ENCODE measurements at regions not wholly inside any gene's neighbourhood (a gene's known extent, or its start where the extent isn't known, plus 50 kb on each side); places are given as distances from the start of the nearest gene placed in this dataset.

GRCh38 chr6:169029861-169030260, 223.8 kb downstream of the THBS2 start:
- H3K9ac ChIP-seq, result no peak overlapping the region
- H3K4me3 ChIP-seq (ENCODE audit: low read depth in 2 of 2, low read length in 1 of 2), result no peak overlapping the region
- no peak overlapping the region for H2AFZ ChIP-seq (ENCODE audit: low read depth)
- peak; percentile 72 for DNase-seq
- no peaks in the 10 kb centered on the region for H3K36me3 ChIP-seq (replicated peaks in 1 of 2; ENCODE audit: control insufficient read depth in 1 of 2, insufficient read depth in 2 of 2, low read length in 1 of 2)
- ChIA-PET POLR2A (no interaction called here), CTCF (no interaction called here)
- no peaks in the 10 kb centered on the region for H3K9me3 ChIP-seq
- H3K27ac ChIP-seq (ENCODE audit: low read depth in 2 of 2, low read length in 1 of 2), result peak overlapping the region in 1 of 2 experiments; percentile 44; a peak in 1 of 4 replicates
- no peaks in the 10 kb centered on the region for H4K20me1 ChIP-seq (ENCODE audit: insufficient read depth)
- H3K4me1 ChIP-seq (ENCODE audit: control insufficient read depth in 1 of 2, insufficient read depth in 2 of 2, low read depth in 1 of 2, low read length in 1 of 2), result peaks cover 0 to 15% of the 10 kb centered on the region in 2 experiments; a peak in 2 of 4 replicates
- 61% methylated on average over 4 of the region's 4 CpGs for WGBS (ENCODE audit: low lambda C conversion rate)
- no peak overlapping the region for H3K4me2 ChIP-seq
- H3K79me2 ChIP-seq (ENCODE audit: insufficient read depth), result no peaks in the 10 kb centered on the region
- H3K9me2 ChIP-seq, result no peaks in the 10 kb centered on the region
- TF ChIP-seq EP300 (IDR thresholded peaks at IDR 0.05; ENCODE audit: borderline replicate concordance in 1 of 2, low read depth in 1 of 2, low read length in 1 of 2) (0 out of 4 replicates have a peak, but pooled peaks of 1 of the 2 experiments have one; percentile 46), CHD2 (IDR thresholded peaks at IDR 0.05; ENCODE audit: low read length, partially characterized antibody) (peak; percentile 45), MAX (IDR thresholded peaks at IDR 0.05; ENCODE audit: low read depth) (no peak), RCOR1 (IDR thresholded peaks at IDR 0.05; ENCODE audit: low read length) (0 out of 2 replicates have a peak, but pooled peaks have one; percentile 11), GATA2 (CRISPR knock-in tag; IDR thresholded peaks at IDR 0.05) (peak; percentile 76), JUND (IDR thresholded peaks at IDR 0.05) (no peak)
- TF ChIP-seq, protein P1, sequence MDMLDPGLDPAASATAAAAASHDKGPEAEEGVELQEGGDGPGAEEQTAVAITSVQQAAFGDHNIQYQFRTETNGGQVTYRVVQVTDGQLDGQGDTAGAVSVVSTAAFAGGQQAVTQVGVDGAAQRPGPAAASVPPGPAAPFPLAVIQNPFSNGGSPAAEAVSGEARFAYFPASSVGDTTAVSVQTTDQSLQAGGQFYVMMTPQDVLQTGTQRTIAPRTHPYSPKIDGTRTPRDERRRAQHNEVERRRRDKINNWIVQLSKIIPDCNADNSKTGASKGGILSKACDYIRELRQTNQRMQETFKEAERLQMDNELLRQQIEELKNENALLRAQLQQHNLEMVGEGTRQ (IDR thresholded peaks at IDR 0.05; ENCODE audit: borderline replicate concordance, low read depth, low read length), result no peak
- H3F3A ChIP-seq (replicated peaks; ENCODE audit: insufficient read depth), result peaks cover 2% of the 10 kb centered on the region
- no peaks in the 10 kb centered on the region for H3K27me3 ChIP-seq (ENCODE audit: insufficient read depth)

- Histone ChIP-seq H2AFZ (ENCODE audit: low read depth) (no peak overlapping the region), H3K27ac (ENCODE audit: low read depth in 2 of 2, low read length in 1 of 2) (no peak overlapping the region), H3K79me2 (ENCODE audit: insufficient read depth) (no peaks in the 10 kb centered on the region), H3K9me2 (no peaks in the 10 kb centered on the region), H3K4me3 (ENCODE audit: low read depth in 2 of 2, low read length in 1 of 2) (no peak overlapping the region), H3K27me3 (ENCODE audit: insufficient read depth) (no peaks in the 10 kb centered on the region), H3K9me3 (no peaks in the 10 kb centered on the region), H3F3A (replicated peaks; ENCODE audit: insufficient read depth) (no peaks in the 10 kb centered on the region), H3K9ac (no peak overlapping the region), H3K36me3 (replicated peaks in 1 of 2; ENCODE audit: control insufficient read depth in 1 of 2, insufficient read depth in 2 of 2, low read length in 1 of 2) (no peaks in the 10 kb centered on the region), H4K20me1 (ENCODE audit: insufficient read depth) (no peaks in the 10 kb centered on the region), H3K4me2 (no peak overlapping the region), H3K4me1 (ENCODE audit: control insufficient read depth in 1 of 2, insufficient read depth in 2 of 2, low read depth in 1 of 2, low read length in 1 of 2) (peaks cover 0 to 11% of the 10 kb centered on the region in 2 experiments; a peak in 2 of 4 replicates)
- DNase-seq, result no peak
- TF ChIP-seq TAF1 (IDR thresholded peaks at IDR 0.05; ENCODE audit: borderline replicate concordance, low read depth, low read length) (no peak), FOXM1 (IDR thresholded peaks at IDR 0.05; ENCODE audit: low read depth) (no peak), GATA2 (CRISPR knock-in tag; IDR thresholded peaks at IDR 0.05) (no peak), SMC3 (IDR thresholded peaks at IDR 0.05; ENCODE audit: low read depth, low read length) (no peak), CHD2 (IDR thresholded peaks at IDR 0.05; ENCODE audit: low read length, partially characterized antibody) (no peak), FOXJ3 (CRISPR knock-in tag; IDR thresholded peaks at IDR 0.05) (no peak), CTCF (IDR thresholded peaks at IDR 0.05) (no peak), YY1 (IDR thresholded peaks at IDR 0.05; ENCODE audit: low read depth) (no peak), JUND (IDR thresholded peaks at IDR 0.05) (no peak), NRF1 (IDR thresholded peaks at IDR 0.05; ENCODE audit: low read depth, low read length) (no peak)
- TF ChIP-seq, protein P2, sequence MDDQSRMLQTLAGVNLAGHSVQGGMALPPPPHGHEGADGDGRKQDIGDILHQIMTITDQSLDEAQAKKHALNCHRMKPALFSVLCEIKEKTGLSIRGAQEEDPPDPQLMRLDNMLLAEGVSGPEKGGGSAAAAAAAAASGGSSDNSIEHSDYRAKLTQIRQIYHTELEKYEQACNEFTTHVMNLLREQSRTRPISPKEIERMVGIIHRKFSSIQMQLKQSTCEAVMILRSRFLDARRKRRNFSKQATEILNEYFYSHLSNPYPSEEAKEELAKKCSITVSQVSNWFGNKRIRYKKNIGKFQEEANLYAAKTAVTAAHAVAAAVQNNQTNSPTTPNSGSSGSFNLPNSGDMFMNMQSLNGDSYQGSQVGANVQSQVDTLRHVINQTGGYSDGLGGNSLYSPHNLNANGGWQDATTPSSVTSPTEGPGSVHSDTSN (IDR thresholded peaks at IDR 0.05), result no peak
- TF ChIP-seq, protein P3, sequence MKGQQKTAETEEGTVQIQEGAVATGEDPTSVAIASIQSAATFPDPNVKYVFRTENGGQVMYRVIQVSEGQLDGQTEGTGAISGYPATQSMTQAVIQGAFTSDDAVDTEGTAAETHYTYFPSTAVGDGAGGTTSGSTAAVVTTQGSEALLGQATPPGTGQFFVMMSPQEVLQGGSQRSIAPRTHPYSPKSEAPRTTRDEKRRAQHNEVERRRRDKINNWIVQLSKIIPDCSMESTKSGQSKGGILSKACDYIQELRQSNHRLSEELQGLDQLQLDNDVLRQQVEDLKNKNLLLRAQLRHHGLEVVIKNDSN (IDR thresholded peaks at IDR 0.05; ENCODE audit: borderline replicate concordance, low read depth), result no peak
- ChIA-PET POLR2A (no interaction called here), CTCF (interaction anchor here (1.0 kb wide), 1 partner anchor 71 kb away, joined by 3 read pairs; no protein-coding TSS in a partner anchor)
- WGBS (ENCODE audit: low lambda C conversion rate), result 56% methylated on average over 3 of the region's 3 CpGs
These were observed 225.3 kb downstream of the THBS2 start for GRCh38 chr6:169028343-169028742.
